ENCODE measurements at regions not wholly inside any gene's neighbourhood (a gene's known extent, or its start where the extent isn't known, plus 50 kb on each side); places are given as distances from the start of the nearest gene placed in this dataset.

DNA sequence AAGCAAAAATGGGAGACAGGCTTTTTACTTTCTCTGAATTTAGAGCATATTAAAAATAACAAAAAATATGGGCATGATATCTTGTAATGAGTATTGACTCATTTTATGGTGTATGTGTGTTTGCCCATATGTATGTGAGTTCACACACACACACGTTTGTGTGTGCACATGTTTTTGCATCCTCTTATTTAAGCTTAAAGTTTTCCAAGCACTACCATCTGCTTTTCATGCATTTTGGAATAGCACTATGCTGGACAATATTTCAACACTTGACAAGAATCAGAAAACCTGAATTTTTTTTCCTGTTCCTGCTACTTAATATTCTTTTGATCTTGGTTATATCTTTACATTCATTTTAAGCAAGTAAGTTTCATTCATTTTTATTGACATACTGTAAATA is 872.7 kb downstream of the OTOL1 start:
- TF ChIP-seq, protein P1, sequence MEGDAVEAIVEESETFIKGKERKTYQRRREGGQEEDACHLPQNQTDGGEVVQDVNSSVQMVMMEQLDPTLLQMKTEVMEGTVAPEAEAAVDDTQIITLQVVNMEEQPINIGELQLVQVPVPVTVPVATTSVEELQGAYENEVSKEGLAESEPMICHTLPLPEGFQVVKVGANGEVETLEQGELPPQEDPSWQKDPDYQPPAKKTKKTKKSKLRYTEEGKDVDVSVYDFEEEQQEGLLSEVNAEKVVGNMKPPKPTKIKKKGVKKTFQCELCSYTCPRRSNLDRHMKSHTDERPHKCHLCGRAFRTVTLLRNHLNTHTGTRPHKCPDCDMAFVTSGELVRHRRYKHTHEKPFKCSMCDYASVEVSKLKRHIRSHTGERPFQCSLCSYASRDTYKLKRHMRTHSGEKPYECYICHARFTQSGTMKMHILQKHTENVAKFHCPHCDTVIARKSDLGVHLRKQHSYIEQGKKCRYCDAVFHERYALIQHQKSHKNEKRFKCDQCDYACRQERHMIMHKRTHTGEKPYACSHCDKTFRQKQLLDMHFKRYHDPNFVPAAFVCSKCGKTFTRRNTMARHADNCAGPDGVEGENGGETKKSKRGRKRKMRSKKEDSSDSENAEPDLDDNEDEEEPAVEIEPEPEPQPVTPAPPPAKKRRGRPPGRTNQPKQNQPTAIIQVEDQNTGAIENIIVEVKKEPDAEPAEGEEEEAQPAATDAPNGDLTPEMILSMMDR (IDR thresholded peaks at IDR 0.05) = no peak
- no peak for TF ChIP-seq POLR2A (IDR thresholded peaks at IDR 0.05)
